GM19452 (cell line): ENCODE measurements at regions not wholly inside any gene's neighbourhood (a gene's known extent, or its start where the extent isn't known, plus 50 kb on each side); places are given as distances from the start of the nearest gene placed in this dataset.
"Not testable (repeated sequence)": the region's sequence is repeated elsewhere in the genome, so short reads cannot be mapped to it uniquely, and the experiment has no call there.

ENCODE experiments used
- ATAC-seq: cut with Tn5 transposase; IDR thresholded peaks from one replicate; pipeline ENCODE4 v1.9.1; 2021; ENCODE audit not compliant: unreplicated experiment

DNA sequence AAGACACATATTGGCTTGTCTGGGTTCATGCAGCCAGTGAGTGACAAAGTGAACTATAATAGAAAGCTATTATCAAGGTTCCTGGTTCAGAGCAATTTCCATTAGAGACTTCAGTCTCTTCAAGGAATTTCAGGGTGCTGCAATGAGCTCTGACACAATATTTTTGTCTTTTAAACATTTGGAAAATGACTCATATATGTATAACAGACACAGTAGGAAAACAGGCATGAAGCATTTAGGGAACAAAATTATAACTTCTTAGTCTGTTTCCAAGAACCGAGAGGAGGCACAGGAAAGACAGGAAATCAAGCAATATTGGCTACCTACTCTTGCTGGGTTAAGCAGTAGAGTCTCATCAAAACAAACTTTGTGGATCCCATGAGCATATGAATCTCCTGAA is 170.4 kb downstream of the PTPRC start:
- ATAC-seq, result no peak

DNA sequence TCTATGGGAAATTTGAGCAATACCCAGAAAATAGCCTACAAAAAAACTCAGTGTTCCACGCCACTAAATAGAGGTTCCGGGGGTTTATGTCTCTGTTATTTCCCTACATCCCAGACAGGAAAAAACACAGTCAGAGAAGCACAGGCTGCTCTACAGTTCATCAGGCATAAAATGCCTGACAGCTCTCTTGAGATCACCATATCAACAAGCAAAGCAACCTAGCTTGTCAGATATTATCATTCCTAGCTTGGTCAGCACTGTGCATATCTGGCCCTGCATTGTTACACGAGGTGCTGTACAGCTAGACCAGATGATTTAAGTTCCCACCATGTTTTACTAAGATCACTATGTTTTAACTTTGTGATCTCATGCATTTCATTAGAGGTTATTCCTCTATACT is 172.6 kb downstream of the PTPRC start:
- ATAC-seq, result no peak

DNA sequence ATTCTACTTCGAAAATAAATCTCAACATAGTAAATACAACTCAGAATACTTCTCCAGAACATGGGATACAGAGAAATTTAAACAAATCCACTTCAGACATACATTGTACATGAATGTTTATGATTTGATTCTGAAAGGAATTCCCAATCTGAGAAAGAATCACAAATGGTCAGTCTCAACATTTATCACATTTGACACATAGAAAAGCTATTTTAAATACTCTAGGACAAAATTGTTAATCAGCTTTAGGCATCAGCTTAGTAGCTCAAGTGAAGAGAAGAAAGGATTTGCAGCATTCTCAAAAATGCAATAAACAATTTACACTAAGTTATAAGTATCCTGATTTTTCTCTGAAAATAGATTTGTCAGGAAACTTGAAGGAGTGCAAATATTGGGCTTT is 184.8 kb downstream of the PTPRC start:
- no peak for ATAC-seq

DNA sequence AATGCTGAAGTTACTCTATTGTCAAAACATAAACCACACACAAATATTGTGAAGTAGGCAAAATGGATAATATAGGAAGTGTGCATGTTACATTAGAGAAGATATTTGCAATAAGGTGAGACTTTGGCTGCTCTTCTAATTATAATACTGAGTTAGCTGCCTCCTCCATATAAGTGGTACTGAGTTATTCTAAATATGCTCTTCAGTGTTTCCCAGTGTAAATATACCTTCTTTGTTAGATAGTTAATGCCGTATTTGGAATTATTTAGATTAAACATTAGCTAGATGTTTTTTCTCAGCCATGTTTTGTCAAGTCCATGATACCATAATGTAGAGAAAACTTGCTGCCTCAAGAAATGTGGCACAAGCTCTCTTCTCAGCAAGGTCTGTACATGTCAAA is 186.4 kb downstream of the PTPRC start:
- no peak for ATAC-seq

DNA sequence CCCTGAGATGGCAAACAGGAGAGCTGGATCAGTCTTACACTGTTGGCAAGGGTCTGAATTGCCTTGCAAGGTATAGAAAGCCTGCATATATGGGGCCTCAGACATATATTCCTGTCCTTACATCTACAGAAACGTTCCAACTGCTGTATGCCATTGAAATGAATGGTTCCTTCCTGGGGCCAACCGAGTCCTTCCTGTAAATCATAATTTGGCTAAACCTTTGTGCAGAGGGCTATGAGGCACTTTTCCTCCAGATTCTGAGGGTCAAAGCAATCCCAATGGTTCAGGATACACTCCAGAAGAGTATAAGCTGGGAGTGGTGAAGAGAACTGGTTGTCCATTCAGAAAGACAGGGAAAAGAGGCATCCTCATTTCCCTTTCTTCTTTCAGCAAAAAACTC is 190.5 kb downstream of the PTPRC start:
- no peak for ATAC-seq

DNA sequence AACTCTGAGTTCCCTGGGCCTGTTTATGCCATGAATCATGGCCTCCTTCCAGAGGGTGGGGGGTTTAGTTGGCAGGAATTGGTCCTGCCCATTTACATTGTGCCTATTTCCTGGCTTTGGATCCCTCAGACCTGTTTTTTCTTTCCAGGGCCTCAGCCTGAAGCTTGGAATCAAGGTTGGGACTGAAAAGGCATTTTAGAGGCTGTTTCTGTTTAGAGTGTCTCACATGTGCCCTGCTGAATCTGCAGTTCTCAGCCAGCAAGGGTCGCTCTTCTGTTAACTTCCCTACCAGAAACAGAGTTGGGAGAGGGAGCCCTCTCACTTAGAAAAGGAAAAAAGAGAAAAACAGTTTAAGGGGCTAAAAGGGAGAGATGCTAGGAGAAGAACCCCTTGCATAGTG is 191.1 kb downstream of the PTPRC start:
- no peak for ATAC-seq

DNA sequence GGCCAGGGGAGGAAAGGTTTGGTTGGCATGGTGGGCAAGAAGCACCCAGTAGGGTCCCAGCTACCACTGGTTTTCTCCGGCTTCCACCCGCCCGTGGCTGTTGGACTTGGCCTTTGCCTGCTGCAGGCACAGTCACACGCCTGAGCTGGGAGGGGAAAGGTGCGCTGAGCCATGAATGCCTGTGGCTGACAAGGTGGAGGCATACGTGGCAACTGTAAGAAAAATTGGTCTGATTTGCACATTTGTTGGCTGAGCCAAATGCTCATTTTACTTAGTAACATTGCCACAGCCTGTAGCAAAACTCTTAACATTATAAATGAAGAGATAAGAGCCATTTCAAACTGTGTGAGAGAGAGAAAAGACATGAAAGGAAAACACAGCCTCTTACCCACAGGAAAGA is 191.6 kb downstream of the PTPRC start:
- ATAC-seq, result no peak

DNA sequence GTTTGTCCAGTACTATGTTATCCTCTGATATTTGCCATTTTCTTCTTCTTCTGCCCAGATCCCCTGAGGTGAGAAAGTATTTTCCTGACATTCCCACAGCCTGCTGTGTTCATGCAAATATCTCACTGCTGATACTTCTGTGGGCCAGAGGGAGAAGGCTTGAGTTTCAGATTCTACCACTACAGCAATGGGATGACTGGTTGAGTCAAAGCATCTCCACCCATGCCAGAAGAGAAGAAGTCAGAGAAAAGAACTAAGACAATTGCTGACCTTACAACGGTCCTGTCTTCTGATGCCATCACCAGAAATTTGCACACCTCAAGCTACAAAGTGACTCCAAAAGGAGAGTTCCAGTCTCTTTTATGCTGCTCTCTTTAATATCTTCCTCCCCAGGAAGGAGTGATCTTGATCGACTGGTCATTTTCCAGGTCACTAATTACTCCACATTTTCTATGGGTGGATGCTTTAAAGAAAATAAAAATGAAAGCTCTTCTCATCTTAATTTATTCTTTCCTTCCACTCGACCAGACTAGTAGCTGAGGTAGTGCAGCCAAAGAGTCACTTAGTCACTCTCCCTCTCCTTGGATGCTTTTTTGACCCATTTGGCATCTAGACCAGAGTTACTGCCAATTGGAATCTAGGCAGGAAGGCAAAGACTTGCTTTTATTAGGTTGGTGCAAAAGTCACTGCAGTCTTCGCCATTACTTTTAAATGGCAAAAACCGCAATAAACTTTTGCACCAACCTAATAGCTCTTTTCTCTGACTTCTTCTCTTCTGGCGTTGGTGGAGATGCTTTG is 195.1 kb downstream of the PTPRC start:
- no peak for ATAC-seq

DNA sequence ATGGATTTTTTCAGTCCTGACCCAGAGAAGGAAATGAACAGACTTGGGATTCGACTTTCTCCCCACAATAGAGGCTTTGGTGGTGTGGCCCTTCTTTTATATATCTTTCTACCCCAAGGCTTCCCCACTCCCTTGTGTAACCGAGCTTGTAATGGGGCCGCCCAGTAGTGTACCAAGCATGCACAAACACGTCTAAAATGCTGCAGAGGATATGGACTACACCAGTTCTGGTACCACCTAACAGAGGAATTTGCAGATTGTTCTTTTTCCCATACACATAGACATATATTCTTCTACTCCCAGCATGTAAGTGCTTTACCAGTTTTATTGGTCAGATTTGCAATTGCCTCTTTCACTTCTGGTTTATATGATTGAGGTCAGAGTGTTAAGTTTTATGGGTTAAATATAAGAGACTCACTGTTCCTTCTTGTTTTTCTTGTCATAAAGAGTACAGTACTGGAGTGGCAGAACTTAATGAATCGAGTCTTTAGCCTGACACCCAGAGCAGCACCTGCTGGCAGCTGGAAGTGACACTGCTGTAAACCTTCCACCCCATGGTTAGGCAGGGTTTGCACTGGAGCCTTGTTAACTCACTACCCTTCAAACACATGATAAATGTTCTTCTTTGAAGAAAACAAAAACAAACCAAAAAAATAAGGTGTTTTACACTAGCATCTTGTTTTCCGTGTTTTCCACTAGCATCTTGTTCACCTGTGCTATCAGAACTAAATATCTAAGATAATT is 198.6 kb downstream of the PTPRC start:
- ATAC-seq, result no peak

DNA sequence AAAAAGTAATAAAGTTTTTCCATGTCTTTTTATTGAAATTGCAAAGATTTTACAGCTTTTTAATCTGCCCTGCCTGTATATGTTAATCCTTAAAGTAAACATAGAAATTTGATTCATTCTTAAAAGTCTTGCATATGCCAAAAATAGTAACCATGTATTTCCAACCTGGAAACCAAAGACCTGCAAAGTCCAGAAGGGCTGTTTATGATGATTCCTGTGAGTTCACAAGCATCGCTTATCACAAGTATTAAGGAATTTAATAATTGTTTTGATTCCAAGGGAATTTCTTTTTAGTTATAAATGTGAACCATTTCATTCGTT is 199.1 kb downstream of the PTPRC start:
- no peak for ATAC-seq

DNA sequence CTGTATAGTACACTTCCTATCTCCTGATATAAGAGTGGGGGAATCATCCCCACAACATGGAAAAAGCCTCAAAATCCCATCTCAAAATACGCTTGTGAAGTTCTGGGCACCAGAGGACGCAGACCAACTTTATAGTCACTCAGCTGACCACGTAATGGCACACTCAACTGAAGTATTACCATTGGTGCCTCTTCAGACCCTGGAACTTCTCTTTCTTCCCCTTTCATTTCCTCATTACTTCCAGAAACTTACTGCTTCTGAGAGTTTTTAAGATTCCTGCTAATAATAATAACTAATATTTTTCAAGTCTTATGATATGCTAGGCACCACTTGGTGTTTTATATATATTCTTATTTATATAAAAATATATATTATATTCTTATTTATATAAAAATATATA is 202.6 kb downstream of the PTPRC start:
- no peak for ATAC-seq

DNA sequence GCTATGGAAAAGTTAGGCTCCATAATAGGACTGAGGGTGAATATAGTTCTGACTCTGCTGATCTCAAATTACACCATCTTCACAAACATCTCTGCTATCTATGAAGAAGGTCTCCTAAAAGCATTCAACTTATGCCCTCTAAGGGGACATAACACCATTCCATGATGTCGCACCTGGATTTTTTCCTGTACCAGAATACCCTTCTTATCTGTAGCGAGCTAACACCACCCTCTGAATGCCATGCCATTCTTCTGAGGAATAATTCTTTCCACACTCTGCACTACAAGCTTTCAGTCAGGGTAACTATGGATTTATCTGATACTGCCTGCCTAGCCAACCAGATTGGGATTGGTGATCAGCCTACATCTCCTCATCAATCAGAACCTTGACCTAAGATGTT is 203.8 kb downstream of the PTPRC start:
- ATAC-seq, result no peak

DNA sequence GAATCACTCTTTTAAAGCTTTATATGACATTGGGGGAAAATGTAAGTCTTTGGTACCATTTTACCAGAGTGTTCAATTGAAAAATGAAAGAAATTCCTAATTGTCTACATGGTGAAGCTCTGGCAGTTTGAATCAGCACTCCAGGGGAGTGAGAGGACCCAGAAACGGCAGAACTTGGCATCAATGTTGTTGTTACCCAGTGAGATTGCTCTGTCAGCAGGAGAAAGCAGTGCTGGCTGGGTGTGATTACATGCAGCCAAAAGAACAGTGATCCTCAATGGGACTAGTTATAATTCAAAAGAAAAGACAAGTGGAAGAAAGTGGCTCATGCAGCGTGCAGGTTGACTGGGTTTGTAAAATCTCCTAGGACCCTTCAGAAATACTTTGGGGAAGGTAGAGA is 206.4 kb downstream of the PTPRC start:
- ATAC-seq, result no peak

DNA sequence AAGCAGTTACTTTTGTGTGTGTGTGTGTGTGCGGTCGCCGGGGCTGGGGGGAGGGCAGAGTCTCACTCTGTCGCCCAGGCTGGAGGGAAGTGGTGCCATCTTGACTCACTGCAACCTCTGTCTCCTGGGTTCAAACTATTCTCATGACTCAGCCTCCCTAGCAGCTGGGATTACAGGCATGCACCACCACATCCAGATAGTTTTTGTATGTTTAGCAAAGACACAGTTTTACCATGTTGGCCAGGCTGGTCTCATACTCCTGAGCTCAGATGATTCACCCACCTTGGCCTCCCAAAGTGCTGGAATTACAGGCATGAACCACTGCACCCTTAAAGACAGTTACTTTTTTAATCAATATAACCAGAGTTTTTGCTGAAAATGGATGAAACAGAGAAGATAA is 207.0 kb downstream of the PTPRC start:
- no peak for ATAC-seq

DNA sequence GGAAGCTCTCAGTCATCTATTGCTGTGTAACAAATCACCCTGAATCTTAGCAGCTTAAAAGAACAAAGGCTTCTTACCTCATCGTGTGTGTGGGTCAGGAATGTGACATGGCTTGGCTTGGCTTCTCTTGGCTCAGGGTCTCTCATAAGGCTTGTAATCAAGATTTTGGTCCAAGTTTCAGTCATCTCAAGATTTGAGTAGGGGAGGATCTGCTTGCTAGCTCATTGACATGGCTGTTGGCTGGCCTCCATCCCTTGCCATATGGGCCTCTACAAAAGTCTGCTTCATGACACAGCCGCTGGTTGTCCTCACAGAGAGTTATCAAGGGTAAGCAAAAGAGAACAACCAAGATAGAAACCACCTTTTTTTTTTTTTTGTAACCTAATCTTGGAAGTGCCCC is 207.7 kb downstream of the PTPRC start:
- ATAC-seq, result no peak

DNA sequence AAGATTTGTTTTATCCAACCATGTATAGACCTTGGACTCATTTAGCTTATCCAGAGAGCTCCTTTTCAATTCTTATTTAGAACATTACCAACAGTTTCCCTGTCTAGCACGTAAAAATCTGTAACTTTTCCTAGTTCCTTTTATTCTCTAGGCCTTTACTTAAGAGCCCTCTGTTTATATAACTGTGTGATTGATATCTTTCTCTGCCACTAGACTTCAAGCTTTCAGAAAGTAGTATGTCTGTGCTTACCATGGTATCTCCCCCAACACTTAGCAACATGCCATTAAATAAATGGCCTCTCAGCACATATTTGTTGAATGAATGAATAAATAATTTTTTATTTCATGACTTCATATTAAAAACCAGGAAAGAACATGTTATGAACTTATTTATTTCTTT is 209.4 kb downstream of the PTPRC start:
- no peak for ATAC-seq

DNA sequence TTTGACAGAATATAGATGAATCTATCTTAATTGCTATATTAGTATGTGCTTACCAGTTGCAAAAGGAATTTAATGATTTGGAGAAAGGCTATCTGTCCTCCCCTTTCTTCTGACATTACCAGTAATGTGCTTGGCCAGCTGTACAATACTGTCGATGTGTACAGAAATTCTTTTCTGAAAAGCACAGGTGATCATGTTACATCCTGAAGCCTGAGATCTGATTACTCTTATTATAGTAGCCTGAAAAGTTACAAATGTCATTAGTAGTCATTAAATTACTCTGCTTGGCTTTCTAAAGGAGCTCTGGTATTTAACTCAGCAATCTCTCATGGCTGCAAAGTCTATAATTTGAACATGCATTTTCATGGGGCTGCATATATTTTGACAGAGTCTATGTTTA is 209.8 kb downstream of the PTPRC start:
- no peak for ATAC-seq

DNA sequence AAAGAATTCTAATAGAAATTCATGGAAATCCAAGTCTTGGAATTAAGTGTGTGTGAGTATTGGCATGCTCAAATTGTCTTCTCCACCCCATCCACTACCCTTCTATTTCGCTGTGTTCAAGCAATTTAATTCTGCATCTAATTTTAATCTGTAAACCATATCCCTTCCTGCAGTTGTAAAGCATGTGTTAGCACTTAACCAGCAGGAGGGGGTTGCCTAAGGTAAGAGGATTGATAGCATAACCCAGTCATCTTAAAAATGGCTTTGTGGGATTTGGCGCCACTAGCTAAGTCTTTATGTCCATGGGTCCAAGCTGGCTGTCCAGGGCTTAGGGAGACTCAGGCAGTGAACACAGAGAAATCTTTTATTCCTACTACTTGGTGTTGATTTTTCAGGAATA is 210.3 kb downstream of the PTPRC start:
- ATAC-seq, result no peak

DNA sequence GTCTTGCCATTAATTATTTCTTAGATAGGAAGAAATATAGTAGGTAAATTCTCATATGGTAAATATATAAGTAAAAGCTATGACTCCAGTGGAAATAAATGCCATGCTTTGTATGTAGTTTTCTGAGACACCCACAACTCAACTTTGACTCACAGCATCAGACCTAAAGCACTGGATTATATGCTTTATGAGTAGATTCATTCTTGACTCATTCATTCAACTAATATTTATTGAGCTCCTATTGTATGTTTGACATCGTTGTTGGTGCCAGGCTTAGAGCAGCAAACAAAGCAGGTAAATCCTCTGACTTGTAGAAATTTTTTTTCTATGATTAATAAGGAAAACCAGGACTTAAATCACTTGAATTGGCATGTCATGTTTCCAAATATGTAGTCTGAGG is 211.4 kb downstream of the PTPRC start:
- ATAC-seq, result no peak

DNA sequence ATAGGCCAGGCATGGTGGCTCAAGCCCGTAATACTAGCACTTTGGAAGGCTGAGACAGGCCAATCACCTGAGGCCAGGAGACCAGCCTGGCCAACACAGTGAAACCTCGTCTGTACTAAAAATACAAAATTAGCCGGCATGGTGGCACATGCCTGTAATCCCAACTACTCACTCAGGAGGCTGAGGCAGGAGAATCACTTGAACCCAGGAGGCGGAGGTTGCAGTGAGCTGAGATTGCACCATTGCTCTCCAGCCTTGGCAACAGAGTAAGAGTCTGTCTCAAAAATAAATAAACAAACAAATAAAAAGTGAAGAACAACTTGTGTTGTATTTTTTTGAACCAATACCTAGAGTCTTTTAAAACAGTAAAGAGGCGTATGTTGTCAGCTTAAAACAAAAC is 212.1 kb downstream of the PTPRC start:
- not testable (repeated sequence) for ATAC-seq

DNA sequence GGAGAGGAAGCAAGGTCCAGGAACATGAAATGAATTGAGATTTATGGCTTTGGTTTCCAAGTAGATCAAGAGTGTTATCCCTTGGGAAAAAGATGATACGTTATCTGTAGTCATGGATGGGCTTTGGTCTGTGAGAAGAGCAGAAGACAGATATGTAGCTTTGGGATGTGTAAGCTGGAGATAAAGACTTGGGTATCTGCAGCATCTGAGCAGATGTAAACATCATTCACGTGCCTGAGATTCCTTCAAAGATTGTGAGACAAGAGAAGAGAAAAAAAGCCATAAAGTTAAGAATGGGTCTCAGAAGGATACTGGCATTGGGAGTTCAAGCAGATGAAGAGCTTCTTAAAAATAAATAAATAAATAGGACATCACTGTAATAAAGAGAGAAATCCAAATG is 217.8 kb downstream of the PTPRC start:
- ATAC-seq, result no peak

DNA sequence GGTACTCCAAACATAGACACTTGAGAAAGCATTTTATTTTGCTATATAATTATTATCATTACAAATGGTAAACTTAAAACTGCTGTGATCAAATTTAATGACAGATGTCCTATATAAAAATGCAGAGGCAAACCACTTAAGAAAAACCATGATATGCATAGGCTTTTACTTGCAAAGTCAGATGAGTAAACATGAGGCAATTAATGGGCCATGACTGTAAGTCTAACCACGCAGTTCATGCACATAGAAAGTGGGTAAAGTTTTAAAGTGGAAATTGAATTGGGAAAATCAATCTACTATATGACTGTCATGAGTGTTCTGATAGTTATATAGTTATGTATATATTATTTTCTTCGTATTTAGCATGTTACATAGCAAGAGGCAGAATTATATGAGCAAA is 219.2 kb downstream of the PTPRC start:
- no peak for ATAC-seq

DNA sequence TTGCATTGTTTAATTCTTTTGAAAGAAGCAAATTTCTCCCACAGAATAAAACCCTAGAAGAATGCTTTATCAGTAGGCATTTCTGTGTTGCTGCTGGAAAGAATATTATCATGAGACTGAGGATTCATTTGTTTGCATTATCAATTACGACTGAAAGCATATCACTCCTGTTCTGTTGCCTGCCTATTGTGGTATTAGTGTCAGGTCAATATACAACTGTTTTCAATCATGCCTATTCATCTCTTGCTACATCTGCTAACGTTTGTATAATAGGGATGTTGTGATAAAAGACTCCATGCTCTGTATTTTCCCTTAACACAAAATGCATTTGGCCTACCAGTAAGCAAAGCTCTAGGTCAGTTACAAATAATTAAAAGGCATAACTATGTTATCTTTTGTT is 221.5 kb downstream of the PTPRC start:
- no peak for ATAC-seq
